H1 (cell line): ENCODE measurements at regions not wholly inside any gene's neighbourhood (a gene's known extent, or its start where the extent isn't known, plus 50 kb on each side); places are given as distances from the start of the nearest gene placed in this dataset.

ENCODE experiments used
- CTCF ChIA-PET: fragments of 300-600 bp; sonication (Branson Sonifier 250); formaldehyde crosslinking; loops from one replicate; lab custom pipeline; 2021; ENCODE audit not compliant: partially characterized antibody; lab: Charles Lee
- POLR2A ChIA-PET: fragments of 300-600 bp; sonication (Branson Sonifier 250); formaldehyde crosslinking; loops from one replicate; lab custom pipeline; 2021; ENCODE audit warnings: inconsistent platforms; ENCODE audit not compliant: partially characterized antibody; lab: Charles Lee
- DNase-seq, 2 experiments: peaks; one replicate each; pipeline versions ENCODE4 v3.0.0 to v3.0.0-alpha.2; 2010 to 2022; ENCODE audit warnings: low spot score in 2 of 2, low read depth in 1 of 2, mixed read lengths in 1 of 2
- FAIRE-seq: peaks from 2 replicates; lab custom pipeline; 2011; peaks lifted over from hg19 to GRCh38; lab: Jason Lieb, UNC
- H2AFZ ChIP-seq: 2 replicates; pipeline ENCODE4 v1.8.1; 2012; ENCODE audit warnings: low read length, inconsistent platforms
- H2AK5ac ChIP-seq: 2 replicates; pipeline ENCODE4 v1.6.1; 2013; ENCODE audit warnings: low read depth, low read length
- H2BK120ac ChIP-seq: replicated peaks from 2 replicates; pipeline ENCODE3; 2013; ENCODE audit warnings: low read depth, low read length, inconsistent platforms
- H2BK12ac ChIP-seq: 2 replicates; pipeline ENCODE4 v1.6.1; 2013; ENCODE audit warnings: low read depth, low read length
- H2BK15ac ChIP-seq: 2 replicates; pipeline ENCODE4 v1.6.1; 2013; ENCODE audit warnings: low read length
- H2BK20ac ChIP-seq: 2 replicates; pipeline ENCODE4 v1.6.1; 2013; ENCODE audit warnings: low read length
- H2BK5ac ChIP-seq: 2 replicates; pipeline ENCODE4 v1.6.1; 2013; ENCODE audit warnings: low read depth, low read length
- H3K14ac ChIP-seq: 2 replicates; pipeline ENCODE4 v1.6.1; 2013; ENCODE audit warnings: inconsistent platforms; ENCODE audit not compliant: insufficient read length
- H3K18ac ChIP-seq: 2 replicates; pipeline ENCODE4 v1.6.1; 2013; ENCODE audit warnings: low read length; ENCODE audit errors: extremely low read depth
- H3K23ac ChIP-seq: 2 replicates; pipeline ENCODE4 v1.6.1; 2013; ENCODE audit warnings: inconsistent platforms; ENCODE audit not compliant: insufficient read length
- H3K23me2 ChIP-seq: 2 replicates; pipeline ENCODE4 v1.6.1; 2013; ENCODE audit warnings: low read depth, low read length
- H3K27ac ChIP-seq: 2 replicates; pipeline ENCODE4 v1.6.1; 2011; ENCODE audit warnings: low read depth, low read length, inconsistent platforms
- H3K27me3 ChIP-seq, 4 experiments: replicated peaks in 1 of 4; 1 replicate in 1 of 4; 2 replicates in 3 of 4; pipeline versions ENCODE4 v1.6.1 to v1.8.1; 2011 to 2013; ENCODE audit warnings: low read length in 3 of 4, mild to moderate bottlenecking in 3 of 4, inconsistent platforms in 2 of 4, mixed read lengths in 2 of 4, moderate library complexity in 1 of 4; ENCODE audit not compliant: control insufficient read depth in 3 of 4, insufficient read depth in 3 of 4; ENCODE audit errors: extremely low read depth in 1 of 4
- H3K36me3 ChIP-seq, 4 experiments: 2 replicates each; pipeline versions ENCODE4 v1.6.1 to v1.8.1; 2011 to 2013; ENCODE audit warnings: mild to moderate bottlenecking in 4 of 4, low read length in 3 of 4, moderate library complexity in 2 of 4, control low read depth in 1 of 4, inconsistent platforms in 1 of 4; ENCODE audit not compliant: insufficient read depth in 4 of 4, control insufficient read depth in 2 of 4
- H3K4ac ChIP-seq: replicated peaks from 2 replicates; pipeline ENCODE3; 2013; ENCODE audit warnings: low read length, low read depth, mixed read lengths, inconsistent platforms; ENCODE audit not compliant: insufficient read length
- H3K4me1 ChIP-seq, 4 experiments: replicated peaks in 1 of 4; 1 replicate in 1 of 4; 2 replicates in 3 of 4; pipeline versions ENCODE4 v1.6.1 to v1.8.1; 2011 to 2013; ENCODE audit warnings: low read length in 3 of 4, inconsistent platforms in 2 of 4, mixed read lengths in 1 of 4; ENCODE audit not compliant: insufficient read depth in 4 of 4, control insufficient read depth in 3 of 4
- H3K4me2 ChIP-seq, 2 experiments: 2 replicates each; pipeline versions ENCODE4 v1.6.1 to v1.8.1; 2011 to 2013; ENCODE audit warnings: low read depth in 2 of 2, low read length in 2 of 2, control low read depth in 1 of 2, inconsistent platforms in 1 of 2, mild to moderate bottlenecking in 1 of 2; ENCODE audit not compliant: insufficient read depth in 1 of 2
- H3K4me3 ChIP-seq, 4 experiments: fragments of 200-600, 300-600 bp in 1 of 4; sonication (generic), shearing (Covaris generic), sonication (Bioruptor Twin) in 1 of 4; 2 replicates each; pipeline versions ENCODE4 v1.5.1 to v1.8.1; 2011 to 2016; ENCODE audit warnings: low read length in 4 of 4, low read depth in 3 of 4, control low read depth in 2 of 4, inconsistent platforms in 2 of 4, mild to moderate bottlenecking in 2 of 4, mixed read lengths in 1 of 4, moderate library complexity in 1 of 4; ENCODE audit not compliant: insufficient read depth in 2 of 4; ENCODE audit errors: extremely low read depth in 1 of 4
- H3K56ac ChIP-seq: replicated peaks from 2 replicates; pipeline ENCODE3; 2013; ENCODE audit warnings: low read depth, mild to moderate bottlenecking, mixed read lengths, low read length, inconsistent platforms; ENCODE audit not compliant: insufficient read length
- H3K79me1 ChIP-seq: 2 replicates; pipeline ENCODE4 v1.6.1; 2013; ENCODE audit warnings: low read depth, low read length, control low read depth
- H3K79me2 ChIP-seq, 2 experiments: 2 replicates each; pipeline versions ENCODE4 v1.6.1 to v1.8.1; 2012 to 2013; ENCODE audit warnings: low read length in 2 of 2, mild to moderate bottlenecking in 2 of 2, inconsistent platforms in 1 of 2; ENCODE audit not compliant: insufficient read depth in 2 of 2, control insufficient read depth in 1 of 2
- H3K9ac ChIP-seq, 4 experiments: replicated peaks in 1 of 4; 1 replicate in 1 of 4; 2 replicates in 3 of 4; pipeline versions ENCODE4 v1.6.1 to v1.8.1; 2011 to 2013; ENCODE audit warnings: low read depth in 3 of 4, low read length in 3 of 4, control low read depth in 2 of 4, mild to moderate bottlenecking in 2 of 4, moderate library complexity in 2 of 4, inconsistent platforms in 1 of 4; ENCODE audit errors: extremely low read depth in 1 of 4
- H3K9me3 ChIP-seq, 2 experiments: 2 replicates each; pipeline versions ENCODE4 v1.6.1 to v1.8.1; 2012 to 2013; ENCODE audit warnings: mild to moderate bottlenecking in 2 of 2, moderate library complexity in 2 of 2, control low read depth in 1 of 2, inconsistent platforms in 1 of 2, low read depth in 1 of 2, low read length in 1 of 2, mixed read lengths in 1 of 2; ENCODE audit not compliant: insufficient read depth in 2 of 2
- H4K20me1 ChIP-seq, 2 experiments: replicated peaks in 1 of 2; 2 replicates each; pipeline versions ENCODE3 to v1.8.1; 2011 to 2013; ENCODE audit warnings: inconsistent platforms in 2 of 2, low read length in 2 of 2, mild to moderate bottlenecking in 1 of 2; ENCODE audit not compliant: insufficient read depth in 2 of 2, control insufficient read depth in 1 of 2
- H4K5ac ChIP-seq: 2 replicates; pipeline ENCODE4 v1.6.1; 2013; ENCODE audit warnings: low read length, low read depth, mixed read lengths, inconsistent platforms; ENCODE audit not compliant: insufficient read length
- H4K8ac ChIP-seq: 2 replicates; pipeline ENCODE4 v1.8.0; 2013; ENCODE audit warnings: mild to moderate bottlenecking, moderate library complexity, low read length, inconsistent platforms; ENCODE audit not compliant: insufficient read depth; ENCODE audit errors: extremely low read depth
- H4K91ac ChIP-seq: replicated peaks from 2 replicates; pipeline ENCODE3; 2013; ENCODE audit warnings: low read length, mixed read lengths, inconsistent platforms; ENCODE audit not compliant: insufficient read length
- BACH1 ChIP-seq: IDR thresholded peaks from 2 replicates; pipeline ENCODE4 v1.6.1; 2012; ENCODE audit warnings: low read length, improper control_type of control experiment
- EGR1 ChIP-seq: IDR thresholded peaks from 2 replicates; pipeline ENCODE4 v1.6.1; 2011; ENCODE audit warnings: low read depth, low read length, borderline replicate concordance
- HDAC6 ChIP-seq: IDR thresholded peaks from one replicate; pipeline ENCODE4 v1.7.1; 2012; ENCODE audit warnings: low read depth, mild to moderate bottlenecking, inconsistent platforms, low read length, moderate library complexity
- JUND ChIP-seq: IDR thresholded peaks from 2 replicates; pipeline ENCODE4 v1.6.1; 2011; ENCODE audit warnings: mild to moderate bottlenecking, improper control_type of control experiment, low read length
- RNF2 ChIP-seq: fragments of 200-900, 300-1000 bp; sonication (generic); IDR thresholded peaks from 2 replicates; pipeline ENCODE4 v1.7.1; 2016; ENCODE audit warnings: borderline replicate concordance, low read depth, mild to moderate bottlenecking, antibody characterized with exemption, low read length; ENCODE audit not compliant: poor library complexity, severe bottlenecking; ENCODE audit errors: missing control alignments
- SAP30 ChIP-seq: fragments of 300-600 bp; sonication (generic); IDR thresholded peaks from 2 replicates; pipeline ENCODE4 v1.7.1; 2012; ENCODE audit warnings: low read length, moderate library complexity, mild to moderate bottlenecking, inconsistent platforms; ENCODE audit not compliant: insufficient read depth, insufficient replicate concordance
- SIX5 ChIP-seq: IDR thresholded peaks from 2 replicates; pipeline ENCODE4 v1.6.1; 2011; ENCODE audit warnings: mild to moderate bottlenecking, low read depth, low read length
- SP1 ChIP-seq: IDR thresholded peaks from 2 replicates; pipeline ENCODE4 v1.6.1; 2011; ENCODE audit warnings: low read depth, low read length
- TBP ChIP-seq: IDR thresholded peaks from 2 replicates; pipeline ENCODE4 v1.6.1; 2011; ENCODE audit warnings: low read depth, low read length, improper control_type of control experiment
- USF2 ChIP-seq: IDR thresholded peaks from 2 replicates; pipeline ENCODE4 v1.6.1; 2011; ENCODE audit warnings: low read length, improper control_type of control experiment
- WGBS, 2 experiments: shearing (Covaris generic) in 1 of 2; methylation state at CpG; one replicate each; pipeline versions ENCODE4 v1.1.6 to v1.1.7; 2013 to 2015; ENCODE audit warnings: low lambda C conversion rate in 2 of 2, mixed read lengths in 2 of 2, inconsistent platforms in 1 of 2, low coverage in 1 of 2, missing lambda C conversion rate in 1 of 2; ENCODE audit not compliant: insufficient replicate concordance in 2 of 2, insufficient coverage in 1 of 2, insufficient read length in 1 of 2; ENCODE audit errors: extremely low coverage in 1 of 2, missing lambda C conversion rate in 1 of 2; 5-methylcytosine and 5-hydroxymethylcytosine counted together
- TF ChIP-seq, protein P1 (sequence below): IDR thresholded peaks from 2 replicates; pipeline ENCODE4 v1.6.1; 2012; ENCODE audit warnings: inconsistent platforms

DNA sequence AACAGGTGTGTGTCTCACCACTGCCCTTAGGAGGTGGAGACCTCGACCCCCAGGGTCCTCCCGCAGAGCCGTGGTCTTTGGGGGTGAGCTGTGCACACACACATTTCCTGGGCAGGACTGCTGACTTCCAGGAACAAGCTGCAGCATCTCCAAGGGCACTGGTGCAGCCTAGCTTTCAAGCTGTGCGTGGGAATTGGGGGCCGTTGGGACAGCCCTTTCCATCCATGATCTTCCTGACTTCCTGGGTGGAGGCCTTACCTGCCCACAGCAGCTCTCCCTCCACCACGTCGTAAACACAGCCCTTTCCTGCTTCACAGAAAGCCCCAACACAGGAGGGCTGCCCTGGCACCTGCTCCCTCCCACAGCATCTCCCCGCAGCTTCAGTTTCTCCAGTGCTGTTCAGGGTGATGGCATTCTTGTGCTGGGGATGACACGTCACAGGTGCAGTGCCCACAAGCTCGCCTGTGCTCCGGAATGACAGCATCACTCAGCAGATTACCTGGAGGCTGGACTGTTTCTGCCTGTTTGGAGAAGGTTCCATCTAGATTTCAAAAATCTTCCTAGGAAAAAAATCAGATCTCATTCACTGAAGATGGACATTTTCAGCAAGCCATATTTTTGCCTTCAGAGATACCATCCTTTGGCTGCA is 208.0 kb upstream of the PPP2R2D start:
- H3K4me1 ChIP-seq: peaks cover 0 to 5% (median under 1%) of the 10 kb centered on the region in 4 experiments; a peak in 1 of 7 replicates
- peaks cover 5% of the 10 kb centered on the region; the same call in 1 of the 2 replicates for H3K23me2 ChIP-seq
- DNase-seq (no peak), FAIRE-seq (no peak)
- H2AK5ac ChIP-seq: no peak overlapping the region
- no peak overlapping the region for H3K4me3 ChIP-seq
- H3K36me3 ChIP-seq: no peaks in the 10 kb centered on the region; a peak in 1 of 8 replicates
- no peak overlapping the region for H3K9ac ChIP-seq
- no peak overlapping the region for H3K4me2 ChIP-seq
- no peak overlapping the region for H2BK20ac ChIP-seq
- H3K9me3 ChIP-seq: no peaks in the 10 kb centered on the region
- peak overlapping the region; percentile 40; the same call in 1 of the 2 replicates for H2BK15ac ChIP-seq
- no peak overlapping the region for H3K14ac ChIP-seq
- H2AFZ ChIP-seq: no peak overlapping the region
- H3K23ac ChIP-seq: no peak overlapping the region
- 0 out of 2 replicates have a peak overlapping the region, but pooled peaks have one; percentile 12 for H2BK5ac ChIP-seq
- H3K56ac ChIP-seq: no peak overlapping the region
- H4K91ac ChIP-seq: no peak overlapping the region
- no peaks in the 10 kb centered on the region for H3K79me2 ChIP-seq
- no peaks in the 10 kb centered on the region for H4K20me1 ChIP-seq
- H3K79me1 ChIP-seq: no peaks in the 10 kb centered on the region; the same call in none of the 2 replicates
- no peak overlapping the region for H2BK12ac ChIP-seq
- no peak overlapping the region for H3K4ac ChIP-seq
- H4K5ac ChIP-seq: no peak overlapping the region
- no peaks in the 10 kb centered on the region; a peak in 1 of 7 replicates for H3K27me3 ChIP-seq
- ChIA-PET POLR2A (interaction anchor here (0.6 to 1.0 kb wide), 2 partner anchors 17 to 101 kb away, joined by 3 to 4 read pairs; no protein-coding TSS in a partner anchor), CTCF (interaction anchor here (1.1 to 1.4 kb wide), 4 partner anchors 9 to 181 kb away, joined by 3 to 4 read pairs (median 4); no protein-coding TSS in a partner anchor)
- no peak overlapping the region for H3K27ac ChIP-seq
- no peak overlapping the region for H3K18ac ChIP-seq
- H2BK120ac ChIP-seq: no peak overlapping the region
- H4K8ac ChIP-seq: peak overlapping the region; percentile 14; the same call in 1 of the 2 replicates
- WGBS, 2 experiments: 84% methylated on average over 11 of the region's 11 CpGs; no CpG with 5 or more reads in 1 of the 2 experiments
- no peak for TF ChIP-seq RNF2
- TF ChIP-seq, protein P1, sequence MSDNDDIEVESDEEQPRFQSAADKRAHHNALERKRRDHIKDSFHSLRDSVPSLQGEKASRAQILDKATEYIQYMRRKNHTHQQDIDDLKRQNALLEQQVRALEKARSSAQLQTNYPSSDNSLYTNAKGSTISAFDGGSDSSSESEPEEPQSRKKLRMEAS: no peak
- no peak for TF ChIP-seq SIX5
- TF ChIP-seq BACH1: no peak
- no peak for TF ChIP-seq TBP
- TF ChIP-seq SAP30: no peak
- no peak for TF ChIP-seq EGR1
- no peak for TF ChIP-seq USF2
- TF ChIP-seq HDAC6: no peak
- TF ChIP-seq SP1: no peak
- TF ChIP-seq JUND: no peak
